ENCODE measurements at regions not wholly inside any gene's neighbourhood (a gene's known extent, or its start where the extent isn't known, plus 50 kb on each side); places are given as distances from the start of the nearest gene placed in this dataset.

GRCh38 chr9:119611565-119611964 lies 242.3 kb upstream of the BRINP1 start:
- no peaks in the 10 kb centered on the region for H3K27me3 ChIP-seq (ENCODE audit: insufficient read depth, low read length)
- no peak overlapping the region for H3K27ac ChIP-seq (ENCODE audit: low read depth, low read length)
- H3K4me3 ChIP-seq (ENCODE audit: insufficient read depth, low read length), result no peak overlapping the region
- no peak for TF ChIP-seq CTCF (IDR thresholded peaks at IDR 0.05; ENCODE audit: extremely low read depth, low read depth, low read length)
- H3K4me1 ChIP-seq (ENCODE audit: insufficient read depth, low read length), result no peaks in the 10 kb centered on the region
- H2AFZ ChIP-seq (ENCODE audit: low read length), result no peak overlapping the region
- H3K79me2 ChIP-seq (ENCODE audit: insufficient read depth, low read length), result no peaks in the 10 kb centered on the region
- H3K4me2 ChIP-seq (ENCODE audit: insufficient read depth, low read length), result no peak overlapping the region
- H3K9me3 ChIP-seq (ENCODE audit: low read depth, low read length), result no peaks in the 10 kb centered on the region
- H4K20me1 ChIP-seq (ENCODE audit: insufficient read depth, low read length), result no peaks in the 10 kb centered on the region
- no peaks in the 10 kb centered on the region for H3K36me3 ChIP-seq (ENCODE audit: insufficient read depth, low read length)
- DNase-seq (ENCODE audit: insufficient read length, low spot score, missing footprints), result no peak

- Histone ChIP-seq H3K27ac (ENCODE audit: low read depth, low read length) (no peak overlapping the region), H3K27me3 (ENCODE audit: insufficient read depth, low read length) (no peaks in the 10 kb centered on the region)
- no peak for DNase-seq (ENCODE audit: insufficient read length, low spot score, missing footprints)
These were observed 240.2 kb upstream of the BRINP1 start for GRCh38 chr9:119609277-119609971.

GRCh38 chr9:119601632-119602031 lies 232.4 kb upstream of the BRINP1 start:
- H4K20me1 ChIP-seq (ENCODE audit: insufficient read depth, low read length), result no peaks in the 10 kb centered on the region
- H3K27me3 ChIP-seq (ENCODE audit: insufficient read depth, low read length), result no peaks in the 10 kb centered on the region
- H3K9me3 ChIP-seq (ENCODE audit: low read depth, low read length), result no peaks in the 10 kb centered on the region
- no peak overlapping the region for H2AFZ ChIP-seq (ENCODE audit: low read length)
- TF ChIP-seq CTCF (IDR thresholded peaks at IDR 0.05; ENCODE audit: extremely low read depth, low read depth, low read length), result no peak
- H3K36me3 ChIP-seq (ENCODE audit: insufficient read depth, low read length), result no peaks in the 10 kb centered on the region
- no peak overlapping the region for H3K27ac ChIP-seq (ENCODE audit: low read depth, low read length)
- no peak overlapping the region for H3K4me2 ChIP-seq (ENCODE audit: insufficient read depth, low read length)
- H3K79me2 ChIP-seq (ENCODE audit: insufficient read depth, low read length), result no peaks in the 10 kb centered on the region
- no peak overlapping the region for H3K4me3 ChIP-seq (ENCODE audit: insufficient read depth, low read length)
- no peak for DNase-seq (ENCODE audit: insufficient read length, low spot score, missing footprints)
- H3K4me1 ChIP-seq (ENCODE audit: insufficient read depth, low read length), result no peaks in the 10 kb centered on the region

More at GRCh38 chr9:119609277-119609971, 240.2 kb upstream of the BRINP1 start:
- Histone ChIP-seq H3K4me3 (ENCODE audit: insufficient read depth, low read length) (no peak overlapping the region), H4K20me1 (ENCODE audit: insufficient read depth, low read length) (no peaks in the 10 kb centered on the region), H3K36me3 (ENCODE audit: insufficient read depth, low read length) (no peaks in the 10 kb centered on the region), H3K79me2 (ENCODE audit: insufficient read depth, low read length) (no peaks in the 10 kb centered on the region), H3K9me3 (ENCODE audit: low read depth, low read length) (no peaks in the 10 kb centered on the region), H3K4me2 (ENCODE audit: insufficient read depth, low read length) (no peak overlapping the region), H3K4me1 (ENCODE audit: insufficient read depth, low read length) (no peaks in the 10 kb centered on the region), H2AFZ (ENCODE audit: low read length) (no peak overlapping the region)
- TF ChIP-seq CTCF (IDR thresholded peaks at IDR 0.05; ENCODE audit: extremely low read depth, low read depth, low read length), result no peak

- Histone ChIP-seq H2AFZ (ENCODE audit: low read length) (no peak overlapping the region), H3K36me3 (ENCODE audit: insufficient read depth, low read length) (no peaks in the 10 kb centered on the region), H3K79me2 (ENCODE audit: insufficient read depth, low read length) (no peaks in the 10 kb centered on the region), H3K27me3 (ENCODE audit: insufficient read depth, low read length) (no peaks in the 10 kb centered on the region), H3K9me3 (ENCODE audit: low read depth, low read length) (no peaks in the 10 kb centered on the region), H4K20me1 (ENCODE audit: insufficient read depth, low read length) (no peaks in the 10 kb centered on the region), H3K27ac (ENCODE audit: low read depth, low read length) (no peak overlapping the region), H3K4me3 (ENCODE audit: insufficient read depth, low read length) (no peak overlapping the region), H3K4me1 (ENCODE audit: insufficient read depth, low read length) (no peaks in the 10 kb centered on the region), H3K4me2 (ENCODE audit: insufficient read depth, low read length) (no peak overlapping the region)
- no peak for DNase-seq (ENCODE audit: insufficient read length, low spot score, missing footprints)
- TF ChIP-seq CTCF (IDR thresholded peaks at IDR 0.05; ENCODE audit: extremely low read depth, low read depth, low read length), result no peak
These were observed 228.3 kb upstream of the BRINP1 start for GRCh38 chr9:119597499-119597898.

Measured in osteoblast (primary cell).